Neural crest cell (in vitro differentiated cells): ENCODE measurements at regions not wholly inside any gene's neighbourhood (a gene's known extent, or its start where the extent isn't known, plus 50 kb on each side); places are given as distances from the start of the nearest gene placed in this dataset.

Experiments
- DNase-seq: peaks from one replicate; pipeline ENCODE4 v3.0.0; 2021; ENCODE audit warnings: low read depth, mixed read lengths, low spot score
- H3K27ac Mint-ChIP-seq: one replicate; pipeline ENCODE4 v1.8.0; 2021; ENCODE audit warnings: mild to moderate bottlenecking, mixed read lengths; ENCODE audit not compliant: unreplicated experiment
- H3K27me3 Mint-ChIP-seq: 2 replicates; pipeline ENCODE4 v1.8.0; 2021; ENCODE audit warnings: low read depth, mild to moderate bottlenecking, mixed read lengths
- H3K36me3 Mint-ChIP-seq: 2 replicates; pipeline ENCODE4 v1.8.0; 2021; ENCODE audit warnings: low read depth, mild to moderate bottlenecking, mixed read lengths
- H3K4me1 Mint-ChIP-seq: 2 replicates; pipeline ENCODE4 v1.8.0; 2021; ENCODE audit warnings: mixed read lengths
- H3K4me3 Mint-ChIP-seq: one replicate; pipeline ENCODE4 v1.8.0; 2021; ENCODE audit warnings: mild to moderate bottlenecking, mixed read lengths
- H3K9me3 Mint-ChIP-seq: 2 replicates; pipeline ENCODE4 v1.8.0; 2021; ENCODE audit warnings: mixed read lengths
- TF ChIP-seq, protein P1 (sequence below): fragments of 200-600 bp; sonication (generic); conservative IDR thresholded peaks from 2 replicates; pipeline ENCODE4 v1.5.0; 2021; ENCODE audit warnings: antibody characterized with exemption, mild to moderate bottlenecking

DNA sequence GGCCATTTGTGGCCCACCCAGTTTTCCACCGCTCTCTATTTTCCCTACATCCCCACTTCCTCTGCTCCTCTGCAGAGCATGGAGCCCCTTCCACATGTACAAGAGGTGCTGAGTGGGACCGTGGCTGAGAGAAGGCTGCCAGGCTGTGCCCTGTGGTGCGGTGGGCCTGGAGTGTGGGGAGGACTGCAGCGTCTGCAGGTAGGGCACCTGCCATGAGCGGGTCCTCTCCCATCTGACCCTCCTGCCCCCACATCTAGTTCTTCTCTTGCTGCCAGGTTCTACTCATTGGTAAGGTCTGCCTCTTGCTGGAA, 145.6 kb upstream of the FAM20C start:
- Mint-ChIP-seq H3K4me1 (no peaks in the 10 kb centered on the region), H3K9me3 (no peaks in the 10 kb centered on the region), H3K27ac (no peak overlapping the region), H3K27me3 (peaks cover 7% of the 10 kb centered on the region), H3K4me3 (no peak overlapping the region), H3K36me3 (no peaks in the 10 kb centered on the region)
- TF ChIP-seq, protein P1, sequence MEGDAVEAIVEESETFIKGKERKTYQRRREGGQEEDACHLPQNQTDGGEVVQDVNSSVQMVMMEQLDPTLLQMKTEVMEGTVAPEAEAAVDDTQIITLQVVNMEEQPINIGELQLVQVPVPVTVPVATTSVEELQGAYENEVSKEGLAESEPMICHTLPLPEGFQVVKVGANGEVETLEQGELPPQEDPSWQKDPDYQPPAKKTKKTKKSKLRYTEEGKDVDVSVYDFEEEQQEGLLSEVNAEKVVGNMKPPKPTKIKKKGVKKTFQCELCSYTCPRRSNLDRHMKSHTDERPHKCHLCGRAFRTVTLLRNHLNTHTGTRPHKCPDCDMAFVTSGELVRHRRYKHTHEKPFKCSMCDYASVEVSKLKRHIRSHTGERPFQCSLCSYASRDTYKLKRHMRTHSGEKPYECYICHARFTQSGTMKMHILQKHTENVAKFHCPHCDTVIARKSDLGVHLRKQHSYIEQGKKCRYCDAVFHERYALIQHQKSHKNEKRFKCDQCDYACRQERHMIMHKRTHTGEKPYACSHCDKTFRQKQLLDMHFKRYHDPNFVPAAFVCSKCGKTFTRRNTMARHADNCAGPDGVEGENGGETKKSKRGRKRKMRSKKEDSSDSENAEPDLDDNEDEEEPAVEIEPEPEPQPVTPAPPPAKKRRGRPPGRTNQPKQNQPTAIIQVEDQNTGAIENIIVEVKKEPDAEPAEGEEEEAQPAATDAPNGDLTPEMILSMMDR: no peak
- DNase-seq: no peak

GRCh38 chr7:51456-52068, 140.8 kb upstream of the FAM20C start:
- no peaks in the 10 kb centered on the region for H3K4me1 Mint-ChIP-seq
- no peaks in the 10 kb centered on the region for H3K36me3 Mint-ChIP-seq

GRCh38 chr7:52100-52499, 140.3 kb upstream of the FAM20C start:
- H3K9me3 Mint-ChIP-seq: peaks cover 2% of the 10 kb centered on the region
- no peak for DNase-seq
- no peak overlapping the region for H3K27ac Mint-ChIP-seq
- peaks cover 3% of the 10 kb centered on the region for H3K27me3 Mint-ChIP-seq
- no peaks in the 10 kb centered on the region for H3K4me1 Mint-ChIP-seq
- H3K36me3 Mint-ChIP-seq: no peaks in the 10 kb centered on the region
- no peak overlapping the region for H3K4me3 Mint-ChIP-seq
- TF ChIP-seq, protein P1: no peak

More at GRCh38 chr7:51456-52068, 140.8 kb upstream of the FAM20C start:
- Mint-ChIP-seq H3K27ac (no peak overlapping the region), H3K27me3 (peaks cover 3% of the 10 kb centered on the region), H3K9me3 (peaks cover 2% of the 10 kb centered on the region), H3K4me3 (no peak overlapping the region)
- DNase-seq: no peak
- TF ChIP-seq, protein P1: no peak

GRCh38 chr7:53531-53930, 138.8 kb upstream of the FAM20C start:
- no peak for DNase-seq
- TF ChIP-seq, protein P1: no peak
- Mint-ChIP-seq H3K4me3 (no peak overlapping the region), H3K4me1 (no peaks in the 10 kb centered on the region), H3K9me3 (peaks cover 2% of the 10 kb centered on the region), H3K36me3 (no peaks in the 10 kb centered on the region), H3K27me3 (peaks cover 3% of the 10 kb centered on the region), H3K27ac (no peak overlapping the region)

GRCh38 chr7:54615-55014, 137.8 kb upstream of the FAM20C start:
- Mint-ChIP-seq H3K4me3 (no peak overlapping the region), H3K36me3 (no peaks in the 10 kb centered on the region), H3K4me1 (no peaks in the 10 kb centered on the region), H3K9me3 (peaks cover 2% of the 10 kb centered on the region), H3K27me3 (peaks cover 3% of the 10 kb centered on the region), H3K27ac (no peak overlapping the region)
- DNase-seq: no peak
- TF ChIP-seq, protein P1: no peak
